ENCODE measurements at regions not wholly inside any gene's neighbourhood (a gene's known extent, or its start where the extent isn't known, plus 50 kb on each side); places are given as distances from the start of the nearest gene placed in this dataset.

- Mint-ChIP-seq H3K36me3 (no peaks in the 10 kb centered on the region), H3K9me3 (peaks cover 6% of the 10 kb centered on the region; the same call in 1 of the 2 replicates), H3K27me3 (ENCODE audit: low read depth) (no peaks in the 10 kb centered on the region), H3K27ac (no peak overlapping the region), H3K4me1 (peaks cover 25% of the 10 kb centered on the region), H3K4me3 (no peak overlapping the region)
- TF ChIP-seq, protein P1, sequence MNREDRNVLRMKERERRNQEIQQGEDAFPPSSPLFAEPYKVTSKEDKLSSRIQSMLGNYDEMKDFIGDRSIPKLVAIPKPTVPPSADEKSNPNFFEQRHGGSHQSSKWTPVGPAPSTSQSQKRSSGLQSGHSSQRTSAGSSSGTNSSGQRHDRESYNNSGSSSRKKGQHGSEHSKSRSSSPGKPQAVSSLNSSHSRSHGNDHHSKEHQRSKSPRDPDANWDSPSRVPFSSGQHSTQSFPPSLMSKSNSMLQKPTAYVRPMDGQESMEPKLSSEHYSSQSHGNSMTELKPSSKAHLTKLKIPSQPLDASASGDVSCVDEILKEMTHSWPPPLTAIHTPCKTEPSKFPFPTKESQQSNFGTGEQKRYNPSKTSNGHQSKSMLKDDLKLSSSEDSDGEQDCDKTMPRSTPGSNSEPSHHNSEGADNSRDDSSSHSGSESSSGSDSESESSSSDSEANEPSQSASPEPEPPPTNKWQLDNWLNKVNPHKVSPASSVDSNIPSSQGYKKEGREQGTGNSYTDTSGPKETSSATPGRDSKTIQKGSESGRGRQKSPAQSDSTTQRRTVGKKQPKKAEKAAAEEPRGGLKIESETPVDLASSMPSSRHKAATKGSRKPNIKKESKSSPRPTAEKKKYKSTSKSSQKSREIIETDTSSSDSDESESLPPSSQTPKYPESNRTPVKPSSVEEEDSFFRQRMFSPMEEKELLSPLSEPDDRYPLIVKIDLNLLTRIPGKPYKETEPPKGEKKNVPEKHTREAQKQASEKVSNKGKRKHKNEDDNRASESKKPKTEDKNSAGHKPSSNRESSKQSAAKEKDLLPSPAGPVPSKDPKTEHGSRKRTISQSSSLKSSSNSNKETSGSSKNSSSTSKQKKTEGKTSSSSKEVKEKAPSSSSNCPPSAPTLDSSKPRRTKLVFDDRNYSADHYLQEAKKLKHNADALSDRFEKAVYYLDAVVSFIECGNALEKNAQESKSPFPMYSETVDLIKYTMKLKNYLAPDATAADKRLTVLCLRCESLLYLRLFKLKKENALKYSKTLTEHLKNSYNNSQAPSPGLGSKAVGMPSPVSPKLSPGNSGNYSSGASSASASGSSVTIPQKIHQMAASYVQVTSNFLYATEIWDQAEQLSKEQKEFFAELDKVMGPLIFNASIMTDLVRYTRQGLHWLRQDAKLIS (CRISPR knock-in tag; IDR thresholded peaks at IDR 0.05; ENCODE audit: borderline replicate concordance), result no peak
- TF ChIP-seq ZNF423 (CRISPR knock-in tag; IDR thresholded peaks at IDR 0.05) (no peak), ATF1 (CRISPR knock-in tag; IDR thresholded peaks at IDR 0.05) (no peak), ERG (CRISPR knock-in tag; IDR thresholded peaks at IDR 0.05) (no peak)
- ChIA-PET CTCF (no interaction called here), POLR2A (no interaction called here)
- ATAC-seq (no peak), DNase-seq (ENCODE audit: low spot score) (no peak)
Observed at GRCh38 chr7:47149971-47150370, 431.9 kb downstream of the TNS3 start.

DNA sequence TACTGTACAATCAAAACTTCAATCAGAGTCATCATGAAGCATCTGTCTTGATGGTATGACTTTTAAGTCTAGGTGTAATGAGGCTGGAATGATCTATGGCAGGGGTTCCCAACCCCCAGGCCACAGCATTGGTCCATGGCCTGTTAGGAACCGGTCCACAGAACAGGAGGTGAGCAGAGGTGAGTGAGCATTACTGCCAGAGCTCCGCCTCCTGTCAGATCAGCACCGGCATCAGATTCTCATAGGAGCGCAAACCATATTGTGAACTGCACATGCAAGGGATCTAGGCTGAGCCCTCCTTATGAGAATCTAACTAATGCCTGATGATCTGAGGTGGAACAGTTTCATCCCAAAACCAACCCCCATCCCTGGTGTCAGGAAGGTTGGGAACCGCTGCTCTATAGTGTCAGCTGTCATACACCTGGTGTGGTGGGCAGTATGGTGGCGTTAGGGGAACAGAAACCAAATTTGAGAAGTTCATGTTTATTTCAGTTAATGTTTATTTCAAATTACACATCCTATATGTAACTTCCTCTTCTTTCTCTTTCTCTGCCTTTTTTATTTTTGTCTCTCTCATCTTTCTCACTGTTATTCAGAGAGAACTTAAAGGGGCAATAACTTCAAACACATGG is 432.6 kb downstream of the TNS3 start:
- Mint-ChIP-seq H3K4me3 (no peak overlapping the region), H3K27ac (no peak overlapping the region), H3K27me3 (ENCODE audit: low read depth) (no peaks in the 10 kb centered on the region), H3K4me1 (peaks cover 20% of the 10 kb centered on the region), H3K9me3 (peaks cover 6% of the 10 kb centered on the region; the same call in 1 of the 2 replicates), H3K36me3 (no peaks in the 10 kb centered on the region)
- no peak for TF ChIP-seq NR3C1 (CRISPR knock-in tag; conservative IDR thresholded peaks at IDR 0.05; ENCODE audit: low read depth)
- TF ChIP-seq, protein P2, sequence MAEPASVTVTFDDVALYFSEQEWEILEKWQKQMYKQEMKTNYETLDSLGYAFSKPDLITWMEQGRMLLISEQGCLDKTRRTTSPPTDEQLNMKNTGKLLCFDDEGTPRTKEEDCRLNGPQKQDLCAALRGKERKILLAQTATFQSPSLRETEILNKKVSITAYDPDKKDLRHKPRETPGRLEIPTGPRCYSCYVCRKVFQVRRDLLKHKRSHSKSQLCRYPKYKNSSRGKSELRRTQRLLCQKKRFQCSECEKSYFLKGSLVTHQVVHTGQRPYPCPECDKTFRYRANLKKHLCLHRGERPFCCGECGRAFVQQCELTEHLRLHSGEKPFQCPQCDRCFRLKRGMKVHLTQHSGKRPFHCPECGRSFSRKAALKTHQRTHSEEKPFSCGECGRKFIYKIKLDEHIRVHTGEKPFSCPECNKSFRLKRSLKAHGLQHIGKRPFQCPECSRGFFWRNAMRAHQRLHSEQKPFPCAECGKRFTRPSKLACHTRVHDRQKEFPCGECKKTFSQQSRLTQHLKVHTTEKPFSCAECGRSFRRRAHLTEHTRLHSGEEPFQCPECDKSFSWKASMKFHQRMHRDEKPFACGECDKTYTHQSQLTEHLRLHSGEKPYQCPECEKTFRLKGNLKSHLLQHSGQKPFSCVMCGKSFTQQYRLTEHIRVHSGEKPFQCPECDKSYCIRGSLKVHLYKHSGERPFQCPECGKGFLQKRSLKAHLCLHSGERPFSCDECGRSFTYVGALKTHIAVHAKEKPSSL (CRISPR knock-in tag; conservative IDR thresholded peaks at IDR 0.05), result no peak
- no peak for TF ChIP-seq ATF1 (CRISPR knock-in tag; IDR thresholded peaks at IDR 0.05)
- TF ChIP-seq, protein P3, sequence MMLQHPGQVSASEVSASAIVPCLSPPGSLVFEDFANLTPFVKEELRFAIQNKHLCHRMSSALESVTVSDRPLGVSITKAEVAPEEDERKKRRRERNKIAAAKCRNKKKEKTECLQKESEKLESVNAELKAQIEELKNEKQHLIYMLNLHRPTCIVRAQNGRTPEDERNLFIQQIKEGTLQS (CRISPR knock-in tag; conservative IDR thresholded peaks at IDR 0.05), result no peak
- no peak for TF ChIP-seq E2F1 (CRISPR knock-in tag; IDR thresholded peaks at IDR 0.05)
- TF ChIP-seq IRF2 (CRISPR knock-in tag; IDR thresholded peaks at IDR 0.05; ENCODE audit: borderline replicate concordance, low read depth), result no peak
- TF ChIP-seq, protein P4, sequence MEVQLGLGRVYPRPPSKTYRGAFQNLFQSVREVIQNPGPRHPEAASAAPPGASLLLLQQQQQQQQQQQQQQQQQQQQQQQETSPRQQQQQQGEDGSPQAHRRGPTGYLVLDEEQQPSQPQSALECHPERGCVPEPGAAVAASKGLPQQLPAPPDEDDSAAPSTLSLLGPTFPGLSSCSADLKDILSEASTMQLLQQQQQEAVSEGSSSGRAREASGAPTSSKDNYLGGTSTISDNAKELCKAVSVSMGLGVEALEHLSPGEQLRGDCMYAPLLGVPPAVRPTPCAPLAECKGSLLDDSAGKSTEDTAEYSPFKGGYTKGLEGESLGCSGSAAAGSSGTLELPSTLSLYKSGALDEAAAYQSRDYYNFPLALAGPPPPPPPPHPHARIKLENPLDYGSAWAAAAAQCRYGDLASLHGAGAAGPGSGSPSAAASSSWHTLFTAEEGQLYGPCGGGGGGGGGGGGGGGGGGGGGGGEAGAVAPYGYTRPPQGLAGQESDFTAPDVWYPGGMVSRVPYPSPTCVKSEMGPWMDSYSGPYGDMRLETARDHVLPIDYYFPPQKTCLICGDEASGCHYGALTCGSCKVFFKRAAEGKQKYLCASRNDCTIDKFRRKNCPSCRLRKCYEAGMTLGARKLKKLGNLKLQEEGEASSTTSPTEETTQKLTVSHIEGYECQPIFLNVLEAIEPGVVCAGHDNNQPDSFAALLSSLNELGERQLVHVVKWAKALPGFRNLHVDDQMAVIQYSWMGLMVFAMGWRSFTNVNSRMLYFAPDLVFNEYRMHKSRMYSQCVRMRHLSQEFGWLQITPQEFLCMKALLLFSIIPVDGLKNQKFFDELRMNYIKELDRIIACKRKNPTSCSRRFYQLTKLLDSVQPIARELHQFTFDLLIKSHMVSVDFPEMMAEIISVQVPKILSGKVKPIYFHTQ (CRISPR knock-in tag; IDR thresholded peaks at IDR 0.05), result no peak
- TF ChIP-seq ZNF219 (CRISPR knock-in tag; IDR thresholded peaks at IDR 0.05; ENCODE audit: borderline replicate concordance), result no peak
- TF ChIP-seq, protein P5, sequence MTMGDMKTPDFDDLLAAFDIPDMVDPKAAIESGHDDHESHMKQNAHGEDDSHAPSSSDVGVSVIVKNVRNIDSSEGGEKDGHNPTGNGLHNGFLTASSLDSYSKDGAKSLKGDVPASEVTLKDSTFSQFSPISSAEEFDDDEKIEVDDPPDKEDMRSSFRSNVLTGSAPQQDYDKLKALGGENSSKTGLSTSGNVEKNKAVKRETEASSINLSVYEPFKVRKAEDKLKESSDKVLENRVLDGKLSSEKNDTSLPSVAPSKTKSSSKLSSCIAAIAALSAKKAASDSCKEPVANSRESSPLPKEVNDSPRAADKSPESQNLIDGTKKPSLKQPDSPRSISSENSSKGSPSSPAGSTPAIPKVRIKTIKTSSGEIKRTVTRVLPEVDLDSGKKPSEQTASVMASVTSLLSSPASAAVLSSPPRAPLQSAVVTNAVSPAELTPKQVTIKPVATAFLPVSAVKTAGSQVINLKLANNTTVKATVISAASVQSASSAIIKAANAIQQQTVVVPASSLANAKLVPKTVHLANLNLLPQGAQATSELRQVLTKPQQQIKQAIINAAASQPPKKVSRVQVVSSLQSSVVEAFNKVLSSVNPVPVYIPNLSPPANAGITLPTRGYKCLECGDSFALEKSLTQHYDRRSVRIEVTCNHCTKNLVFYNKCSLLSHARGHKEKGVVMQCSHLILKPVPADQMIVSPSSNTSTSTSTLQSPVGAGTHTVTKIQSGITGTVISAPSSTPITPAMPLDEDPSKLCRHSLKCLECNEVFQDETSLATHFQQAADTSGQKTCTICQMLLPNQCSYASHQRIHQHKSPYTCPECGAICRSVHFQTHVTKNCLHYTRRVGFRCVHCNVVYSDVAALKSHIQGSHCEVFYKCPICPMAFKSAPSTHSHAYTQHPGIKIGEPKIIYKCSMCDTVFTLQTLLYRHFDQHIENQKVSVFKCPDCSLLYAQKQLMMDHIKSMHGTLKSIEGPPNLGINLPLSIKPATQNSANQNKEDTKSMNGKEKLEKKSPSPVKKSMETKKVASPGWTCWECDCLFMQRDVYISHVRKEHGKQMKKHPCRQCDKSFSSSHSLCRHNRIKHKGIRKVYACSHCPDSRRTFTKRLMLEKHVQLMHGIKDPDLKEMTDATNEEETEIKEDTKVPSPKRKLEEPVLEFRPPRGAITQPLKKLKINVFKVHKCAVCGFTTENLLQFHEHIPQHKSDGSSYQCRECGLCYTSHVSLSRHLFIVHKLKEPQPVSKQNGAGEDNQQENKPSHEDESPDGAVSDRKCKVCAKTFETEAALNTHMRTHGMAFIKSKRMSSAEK (CRISPR knock-in tag; IDR thresholded peaks at IDR 0.05; ENCODE audit: borderline replicate concordance), result no peak
- no peak for TF ChIP-seq GTF2I (CRISPR knock-in tag; conservative IDR thresholded peaks at IDR 0.05)
- TF ChIP-seq MAX (CRISPR knock-in tag; IDR thresholded peaks at IDR 0.05), result no peak
- no peak for TF ChIP-seq KAT7 (CRISPR knock-in tag; IDR thresholded peaks at IDR 0.05; ENCODE audit: borderline replicate concordance)
- TF ChIP-seq NFYB (CRISPR knock-in tag; conservative IDR thresholded peaks at IDR 0.05; ENCODE audit: low read depth), result no peak
- no peak for DNase-seq (ENCODE audit: low spot score)
- ChIA-PET CTCF (no interaction called here), POLR2A (no interaction called here)
- ATAC-seq, result no peak
